ENCODE measurements at regions not wholly inside any gene's neighbourhood (a gene's known extent, or its start where the extent isn't known, plus 50 kb on each side); places are given as distances from the start of the nearest gene placed in this dataset.
"Not testable (repeated sequence)": the region's sequence is repeated elsewhere in the genome, so short reads cannot be mapped to it uniquely, and the experiment has no call there.

DNA sequence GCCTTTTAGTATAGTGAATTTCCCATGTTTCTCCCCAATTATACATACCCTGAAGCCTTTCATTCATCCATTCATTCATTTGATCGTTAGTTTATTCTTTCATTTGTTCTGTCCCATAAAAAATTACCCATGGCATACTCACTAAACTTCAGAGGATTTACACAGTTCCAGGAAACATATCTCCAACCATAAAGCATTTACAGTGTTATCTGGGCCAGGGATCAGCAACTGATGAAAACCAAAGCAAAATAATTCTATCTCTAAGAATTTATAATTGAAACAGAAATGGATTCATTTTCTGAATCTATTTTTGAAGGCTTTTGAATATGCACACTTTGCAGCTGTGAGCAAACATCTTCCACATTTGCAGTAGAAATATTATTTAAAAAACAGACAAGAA lies 547.7 kb downstream of the KCNJ2 start:
- Mint-ChIP-seq H3K27ac (no peak overlapping the region), H3K27me3 (no peaks in the 10 kb centered on the region), H3K36me3 (ENCODE audit: low read depth) (no peaks in the 10 kb centered on the region), H3K4me1 (no peaks in the 10 kb centered on the region), H3K4me3 (no peak overlapping the region), H3K9me3 (no peaks in the 10 kb centered on the region)
- no peak for DNase-seq
- ChIA-PET POLR2A (no interaction called here), CTCF (no interaction called here)

GRCh38 chr17:70736375-70736957 lies 567.1 kb downstream of the KCNJ2 start:
- DNase-seq = no peak
- H3K27ac Mint-ChIP-seq = no peak overlapping the region
- H3K4me3 Mint-ChIP-seq = no peak overlapping the region
- ChIA-PET POLR2A (no interaction called here), CTCF (no interaction called here)
- H3K27me3 Mint-ChIP-seq = no peaks in the 10 kb centered on the region
- H3K4me1 Mint-ChIP-seq = no peaks in the 10 kb centered on the region
- H3K36me3 Mint-ChIP-seq (ENCODE audit: low read depth) = no peaks in the 10 kb centered on the region
- peaks cover 5% of the 10 kb centered on the region for H3K9me3 Mint-ChIP-seq

DNA sequence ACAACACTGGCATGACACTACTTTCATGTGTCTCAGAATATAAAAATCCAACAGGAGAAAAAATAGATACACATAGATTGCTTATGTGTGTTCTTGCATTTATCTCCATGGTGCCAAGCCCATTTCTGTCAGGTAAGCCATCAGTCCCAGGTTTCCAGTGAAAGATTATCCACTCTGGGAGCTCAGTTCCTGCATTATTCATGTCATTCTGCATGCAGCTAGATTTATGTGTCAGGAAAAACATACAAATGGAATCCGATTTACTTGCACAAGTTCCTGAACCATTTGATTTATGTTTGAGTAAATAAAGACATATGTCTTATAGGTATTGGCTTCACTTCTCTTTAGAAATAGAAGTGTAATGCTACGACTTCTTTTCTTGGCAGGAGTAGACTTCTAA lies 569.7 kb downstream of the KCNJ2 start:
- H3K27me3 Mint-ChIP-seq = no peaks in the 10 kb centered on the region
- ChIA-PET POLR2A (no interaction called here), CTCF (no interaction called here)
- H3K27ac Mint-ChIP-seq = no peak overlapping the region
- DNase-seq = no peak
- H3K4me1 Mint-ChIP-seq = no peaks in the 10 kb centered on the region
- H3K4me3 Mint-ChIP-seq = no peak overlapping the region
- no peaks in the 10 kb centered on the region for H3K36me3 Mint-ChIP-seq (ENCODE audit: low read depth)
- H3K9me3 Mint-ChIP-seq = no peaks in the 10 kb centered on the region

DNA sequence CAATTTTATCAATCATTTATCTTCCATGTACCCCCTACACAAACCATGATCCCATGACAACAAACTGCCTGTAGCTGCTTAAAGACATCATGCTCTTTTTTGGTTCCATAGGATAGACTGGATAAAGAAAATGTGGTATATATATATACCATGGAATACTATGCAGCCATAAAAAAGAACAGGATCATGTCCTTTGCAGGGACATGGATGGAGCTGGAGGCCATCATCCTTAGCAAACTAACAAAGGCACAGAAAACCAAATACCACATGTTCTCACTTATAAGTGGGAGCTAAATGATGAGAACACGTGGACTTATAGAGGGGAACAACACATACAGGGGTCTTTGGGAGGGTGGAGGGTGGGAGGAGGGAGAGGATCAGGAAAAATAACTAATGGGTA lies 577.2 kb downstream of the KCNJ2 start:
- POLR2A ChIA-PET; H3K4me3 Mint-ChIP-seq; H3K9me3 Mint-ChIP-seq; DNase-seq; H3K27me3 Mint-ChIP-seq; H3K4me1 Mint-ChIP-seq; CTCF ChIA-PET; H3K36me3 Mint-ChIP-seq (ENCODE audit: low read depth); H3K27ac Mint-ChIP-seq: not testable (repeated sequence)

GRCh38 chr17:70750983-70751382 lies 581.7 kb downstream of the KCNJ2 start:
- Mint-ChIP-seq H3K9me3 (peaks cover 3% of the 10 kb centered on the region), H3K4me3 (no peak overlapping the region), H3K27me3 (no peaks in the 10 kb centered on the region), H3K27ac (no peak overlapping the region), H3K36me3 (ENCODE audit: low read depth) (no peaks in the 10 kb centered on the region), H3K4me1 (no peaks in the 10 kb centered on the region)
- POLR2A ChIA-PET = no interaction called here
- DNase-seq = no peak
- CTCF ChIA-PET = no interaction called here

GRCh38 chr17:70752461-70752860 lies 583.1 kb downstream of the KCNJ2 start:
- H3K27me3 Mint-ChIP-seq; CTCF ChIA-PET; H3K4me1 Mint-ChIP-seq; H3K36me3 Mint-ChIP-seq (ENCODE audit: low read depth); DNase-seq; H3K4me3 Mint-ChIP-seq; H3K27ac Mint-ChIP-seq; H3K9me3 Mint-ChIP-seq; POLR2A ChIA-PET: not testable (repeated sequence)

GRCh38 chr17:70752966-70753467 lies 583.7 kb downstream of the KCNJ2 start:
- no peak for DNase-seq
- CTCF ChIA-PET = no interaction called here
- no peaks in the 10 kb centered on the region for H3K27me3 Mint-ChIP-seq
- POLR2A ChIA-PET = no interaction called here
- H3K27ac Mint-ChIP-seq = no peak overlapping the region
- H3K9me3 Mint-ChIP-seq = no peaks in the 10 kb centered on the region
- no peaks in the 10 kb centered on the region for H3K36me3 Mint-ChIP-seq (ENCODE audit: low read depth)
- no peaks in the 10 kb centered on the region for H3K4me1 Mint-ChIP-seq
- no peak overlapping the region for H3K4me3 Mint-ChIP-seq

GRCh38 chr17:70763018-70763417 lies 593.7 kb downstream of the KCNJ2 start:
- ChIA-PET POLR2A (no interaction called here), CTCF (no interaction called here)
- H3K27ac Mint-ChIP-seq = no peak overlapping the region
- H3K36me3 Mint-ChIP-seq (ENCODE audit: low read depth) = no peaks in the 10 kb centered on the region
- H3K4me1 Mint-ChIP-seq = no peaks in the 10 kb centered on the region
- no peaks in the 10 kb centered on the region for H3K9me3 Mint-ChIP-seq
- no peaks in the 10 kb centered on the region for H3K27me3 Mint-ChIP-seq
- H3K4me3 Mint-ChIP-seq = no peak overlapping the region
- no peak for DNase-seq

DNA sequence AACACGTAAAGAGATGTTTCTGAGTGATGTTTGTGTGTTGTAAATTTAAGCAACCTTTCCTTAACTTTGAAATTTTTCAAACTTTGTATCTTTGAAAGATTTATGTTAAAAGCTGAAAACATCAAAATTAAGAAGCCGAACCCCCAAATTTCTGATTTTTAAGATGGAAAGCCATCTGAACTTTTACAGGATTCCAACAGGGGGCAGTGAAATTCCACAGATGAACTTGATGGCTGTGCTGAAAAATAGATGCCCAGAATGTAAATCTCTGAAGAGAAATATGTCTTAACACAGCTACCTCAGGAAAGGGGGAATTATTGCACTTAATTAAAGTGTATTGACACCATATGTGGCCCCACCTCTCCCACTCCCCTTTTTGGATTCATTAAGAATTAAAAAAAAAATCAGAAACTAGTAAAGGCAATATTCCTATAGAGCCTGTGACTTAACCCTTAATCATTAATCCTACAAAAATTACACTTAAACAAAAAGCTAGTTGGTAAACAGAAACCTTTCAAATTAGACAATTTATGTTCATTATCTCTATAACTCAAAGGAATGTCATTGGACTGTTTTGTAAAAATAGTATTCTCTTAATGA lies 597.9 kb downstream of the KCNJ2 start:
- POLR2A ChIA-PET = no interaction called here
- Mint-ChIP-seq H3K4me1 (no peaks in the 10 kb centered on the region), H3K36me3 (ENCODE audit: low read depth) (no peaks in the 10 kb centered on the region), H3K27ac (no peak overlapping the region), H3K4me3 (no peak overlapping the region), H3K27me3 (no peaks in the 10 kb centered on the region), H3K9me3 (no peaks in the 10 kb centered on the region)
- CTCF ChIA-PET = no interaction called here
- DNase-seq = no peak

DNA sequence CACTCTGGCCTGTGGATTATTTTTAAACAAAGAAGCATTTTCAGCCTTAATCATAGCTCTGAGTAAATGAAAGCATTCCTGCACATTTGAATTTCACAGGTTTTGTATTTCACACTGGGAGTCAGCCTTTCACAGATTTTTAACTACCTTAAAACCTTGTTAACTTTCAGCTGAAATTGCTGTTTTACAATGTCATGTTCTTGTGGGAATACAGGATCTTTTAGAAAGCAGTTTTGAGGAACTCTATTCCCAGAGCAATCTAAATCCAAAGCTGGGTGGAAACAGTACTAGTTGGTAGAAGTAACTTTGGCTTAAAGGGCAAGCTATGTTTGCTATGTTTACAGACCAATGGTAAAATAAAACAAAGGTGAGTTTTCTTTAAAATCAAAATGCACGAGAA lies 600.6 kb downstream of the KCNJ2 start:
- Mint-ChIP-seq H3K4me1 (no peaks in the 10 kb centered on the region), H3K36me3 (ENCODE audit: low read depth) (no peaks in the 10 kb centered on the region), H3K27ac (no peak overlapping the region), H3K4me3 (no peak overlapping the region), H3K27me3 (no peaks in the 10 kb centered on the region), H3K9me3 (no peaks in the 10 kb centered on the region)
- POLR2A ChIA-PET = no interaction called here
- CTCF ChIA-PET = no interaction called here
- DNase-seq = no peak

GRCh38 chr17:70771804-70772386 lies 602.6 kb downstream of the KCNJ2 start:
- Mint-ChIP-seq H3K4me3 (no peak overlapping the region), H3K9me3 (no peaks in the 10 kb centered on the region), H3K4me1 (no peaks in the 10 kb centered on the region), H3K27me3 (no peaks in the 10 kb centered on the region), H3K36me3 (ENCODE audit: low read depth) (no peaks in the 10 kb centered on the region), H3K27ac (no peak overlapping the region)
- no peak for DNase-seq
- POLR2A ChIA-PET = no interaction called here
- CTCF ChIA-PET = no interaction called here

DNA sequence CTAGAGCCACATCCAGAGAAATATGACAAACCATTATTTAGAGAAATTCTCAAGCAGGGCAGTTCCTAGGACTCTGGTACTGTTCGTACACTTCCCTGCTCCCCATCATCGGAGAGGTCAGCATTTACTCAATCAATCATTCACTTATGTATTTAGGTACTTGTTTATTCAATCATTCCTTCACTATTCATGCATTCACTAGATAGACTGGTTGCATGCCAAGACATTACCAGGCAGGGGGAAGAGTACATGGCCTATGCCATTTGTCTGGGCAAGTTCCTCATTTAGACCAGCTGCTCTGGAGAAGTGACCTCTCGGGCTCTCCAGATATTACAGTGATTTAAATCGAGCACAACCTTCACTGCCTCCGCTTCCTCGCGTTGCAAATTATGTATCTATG lies 603.4 kb downstream of the KCNJ2 start:
- Mint-ChIP-seq H3K9me3 (no peaks in the 10 kb centered on the region), H3K36me3 (ENCODE audit: low read depth) (no peaks in the 10 kb centered on the region), H3K4me1 (no peaks in the 10 kb centered on the region), H3K27me3 (no peaks in the 10 kb centered on the region), H3K4me3 (no peak overlapping the region), H3K27ac (no peak overlapping the region)
- ChIA-PET CTCF (no interaction called here), POLR2A (no interaction called here)
- no peak for DNase-seq

GRCh38 chr17:70773258-70773657 lies 603.9 kb downstream of the KCNJ2 start:
- Mint-ChIP-seq H3K27ac (no peak overlapping the region), H3K36me3 (ENCODE audit: low read depth) (no peaks in the 10 kb centered on the region), H3K27me3 (no peaks in the 10 kb centered on the region), H3K9me3 (no peaks in the 10 kb centered on the region), H3K4me1 (no peaks in the 10 kb centered on the region), H3K4me3 (no peak overlapping the region)
- ChIA-PET POLR2A (no interaction called here), CTCF (no interaction called here)
- DNase-seq = no peak
